K562 (cell line): ENCODE measurements at regions not wholly inside any gene's neighbourhood (a gene's known extent, or its start where the extent isn't known, plus 50 kb on each side); places are given as distances from the start of the nearest gene placed in this dataset.

Experiments used
- ATAC-seq: fragments of 200-7000 bp; cut with Tn5 transposase; 3 replicates; pipeline ENCODE4 v1.9.1; 2020; ENCODE audit warnings: moderate library complexity
- BruUV-seq: library from RNA; stranded (reverse); fragments of 400-500 nt; replicated peaks from 2 replicates; lab custom pipeline; 2021; lab: Mats Ljungman, UMichigan
- CTCF ChIA-PET: fragments of 300-600 bp; formaldehyde crosslinking; extraction: SDS; loops from one replicate; lab custom pipeline; 2021; ENCODE audit warnings: low intra/inter-chr PET ratio; lab: Yijun Ruan, JAX
- POLR2A ChIA-PET: fragments of 300-600, 350-650 bp; sonication (Branson Sonifier 250); formaldehyde crosslinking; extraction: SDS; loops from one replicate; lab custom pipeline; 2021; ENCODE audit warnings: antibody characterized with exemption, inconsistent platforms; lab: Yijun Ruan, JAX
- DNase-seq, 4 experiments: peaks; one replicate each; pipeline versions ENCODE4 v3.0.0 to v3.0.0-alpha.2; 2011 to 2018; ENCODE audit warnings: low spot score in 3 of 4, mixed read lengths in 3 of 4; ENCODE audit errors: extremely low read depth in 1 of 4
- FAIRE-seq: peaks from 2 replicates; lab custom pipeline; 2011; peaks lifted over from hg19 to GRCh38; lab: Jason Lieb, UNC
- H2AFZ ChIP-seq: 2 replicates; pipeline ENCODE4 v1.6.0; 2011; ENCODE audit warnings: low read depth, low read length, control low read depth, inconsistent platforms
- H3K27ac ChIP-seq: fragments of 200-600 bp; 3 replicates; pipeline ENCODE4 v1.8.0; 2011; ENCODE audit warnings: low read depth, mild to moderate bottlenecking, control low read depth, inconsistent platforms, low read length, moderate library complexity, mixed read lengths; ENCODE audit errors: extremely low read depth
- H3K27me3 ChIP-seq, 2 experiments: fragments of 300-600 bp in 1 of 2; 2 replicates in 1 of 2; 3 replicates in 1 of 2; pipeline versions ENCODE4 v1.6.0 to v1.8.0; 2011; ENCODE audit warnings: inconsistent platforms in 2 of 2, low read length in 2 of 2, mild to moderate bottlenecking in 1 of 2, mixed read lengths in 1 of 2, moderate library complexity in 1 of 2; ENCODE audit not compliant: control insufficient read depth in 2 of 2, insufficient read depth in 2 of 2
- H3K36me3 ChIP-seq: fragments of 300-600 bp; 3 replicates; pipeline ENCODE4 v1.8.0; 2011; ENCODE audit warnings: mild to moderate bottlenecking, low read length, inconsistent platforms; ENCODE audit not compliant: control insufficient read depth, insufficient read depth
- H3K4me1 ChIP-seq, 2 experiments: fragments of 200-600 bp in 1 of 2; replicated peaks in 1 of 2; 2 replicates in 1 of 2; 3 replicates in 1 of 2; pipeline versions ENCODE4 v1.5.1 to v1.8.0; 2011; ENCODE audit warnings: inconsistent platforms in 2 of 2, low read length in 2 of 2, mild to moderate bottlenecking in 1 of 2, mixed read lengths in 1 of 2, moderate library complexity in 1 of 2; ENCODE audit not compliant: control insufficient read depth in 2 of 2, insufficient read depth in 2 of 2
- H3K4me2 ChIP-seq: 2 replicates; pipeline ENCODE4 v1.6.1; 2011; ENCODE audit warnings: low read length, control low read depth, inconsistent platforms, mixed read lengths; ENCODE audit not compliant: insufficient read depth
- H3K4me3 ChIP-seq: fragments of 200-600 bp; sonication (generic), shearing (Covaris generic); 2 replicates; pipeline ENCODE4 v1.5.1; 2016; ENCODE audit warnings: control low read depth, inconsistent platforms
- H3K79me2 ChIP-seq: fragments of 200-600 bp; 3 replicates; pipeline ENCODE4 v1.8.0; 2011; ENCODE audit warnings: low read length, inconsistent platforms; ENCODE audit not compliant: control insufficient read depth, insufficient read depth
- H3K9ac ChIP-seq, 2 experiments: 2 replicates each; pipeline versions ENCODE4 v1.6.0 to v1.6.1; 2011; ENCODE audit warnings: low read depth in 2 of 2, low read length in 2 of 2, control low read depth in 1 of 2, inconsistent platforms in 1 of 2, mild to moderate bottlenecking in 1 of 2, mixed read lengths in 1 of 2; ENCODE audit not compliant: insufficient read depth in 1 of 2
- H3K9me1 ChIP-seq: one replicate; pipeline ENCODE4 v1.6.0; 2011; ENCODE audit warnings: inconsistent platforms, mild to moderate bottlenecking, low read length, moderate library complexity; ENCODE audit not compliant: control insufficient read depth, insufficient read depth
- H3K9me3 ChIP-seq: replicated peaks from 2 replicates; pipeline ENCODE4 v1.5.1; 2011; ENCODE audit warnings: low read depth, low read length, inconsistent platforms; ENCODE audit not compliant: control insufficient read depth, insufficient read depth
- H4K20me1 ChIP-seq: replicated peaks from 2 replicates; pipeline ENCODE4 v1.6.1; 2011; ENCODE audit warnings: low read length, inconsistent platforms, mixed read lengths; ENCODE audit not compliant: control insufficient read depth, insufficient read depth
- ATF1 ChIP-seq, 2 experiments: fragments of 450-650 bp in 1 of 2; IDR thresholded peaks; 2 replicates each; pipeline ENCODE4 v1.6.1; 2016; ENCODE audit warnings: missing compliant biosample characterization in 1 of 2, missing genetic modification characterization in 1 of 2
- CHD1 ChIP-seq: fragments of 200-600 bp; sonication (generic); IDR thresholded peaks from one replicate; pipeline ENCODE4 v1.6.1; 2012; ENCODE audit warnings: mild to moderate bottlenecking, moderate library complexity, low read length, inconsistent platforms
- FOXK2 ChIP-seq, 2 experiments: fragments of 450-650 bp; IDR thresholded peaks in 1 of 2; conservative IDR thresholded peaks in 1 of 2; 2 replicates each; pipeline ENCODE4 v1.6.1; 2016; ENCODE audit warnings: low read depth in 2 of 2, mild to moderate bottlenecking in 1 of 2
- MIER1 ChIP-seq: fragments of 450-650 bp; IDR thresholded peaks from 2 replicates; pipeline ENCODE4 v1.6.1; 2016; ENCODE audit warnings: antibody characterized with exemption, mild to moderate bottlenecking, low read depth
- RNF2 ChIP-seq: sonication (generic); IDR thresholded peaks from 2 replicates; pipeline ENCODE4 v1.6.1; 2016
- SRSF3 ChIP-seq: fragments of 200-400 bp; formaldehyde crosslinking; IDR thresholded peaks from 2 replicates; pipeline ENCODE4 v1.6.1; 2016; ENCODE audit warnings: mild to moderate bottlenecking, low read length, moderate library complexity; ENCODE audit not compliant: insufficient read depth
- SRSF7 ChIP-seq: fragments of 200-400 bp; formaldehyde crosslinking; optimal IDR thresholded peaks from 2 replicates; pipeline ENCODE3; 2017; ENCODE audit warnings: mild to moderate bottlenecking, low read depth, low read length
- ZBTB8A ChIP-seq: fragments of 450-650 bp; IDR thresholded peaks from 2 replicates; pipeline ENCODE4 v1.6.1; 2018; ENCODE audit warnings: mild to moderate bottlenecking, moderate library complexity; ENCODE audit not compliant: partially characterized antibody
- ZFP1 ChIP-seq: fragments of 450-650 bp; formaldehyde crosslinking; IDR thresholded peaks from 2 replicates; pipeline ENCODE4 v1.4.0; 2020; ENCODE audit warnings: mild to moderate bottlenecking, mixed read lengths
- WGBS: fragments of 100-300 bp; shearing (Covaris generic); methylation state at CpG from one replicate; pipeline ENCODE4 v1.1.6; 2016; ENCODE audit warnings: low coverage, mixed read lengths; ENCODE audit not compliant: insufficient coverage; ENCODE audit errors: missing lambda C conversion rate; 5-methylcytosine and 5-hydroxymethylcytosine counted together
- in situ Hi-C: fragments of 300-500 bp; cut with MboI; formaldehyde crosslinking; loops from 4 replicates; pipeline ENCODE4 v1.15.0; 2018; ENCODE audit warnings: inconsistent platforms, mixed read lengths
- intact Hi-C: fragments of 100-400 bp; cut with micrococcal nuclease; formaldehyde crosslinking; loops from 2 replicates; pipeline ENCODE4 v1.14.2; 2022
- TF ChIP-seq, protein P1 (sequence below): fragments of 200-800 bp; sonication (Bioruptor generic); IDR thresholded peaks from 2 replicates; pipeline ENCODE4 v1.6.1; 2016; ENCODE audit warnings: missing genetic modification characterization, missing compliant biosample characterization
- TF ChIP-seq, protein P2 (sequence below): fragments of 150-350 bp; conservative IDR thresholded peaks from 2 replicates; pipeline ENCODE4 v1.6.1; 2014; ENCODE audit warnings: low read length
- TF ChIP-seq, protein P3 (sequence below), 2 experiments: fragments of 450-650 bp; IDR thresholded peaks; 2 replicates each; pipeline ENCODE4 v1.6.1; 2016

DNA sequence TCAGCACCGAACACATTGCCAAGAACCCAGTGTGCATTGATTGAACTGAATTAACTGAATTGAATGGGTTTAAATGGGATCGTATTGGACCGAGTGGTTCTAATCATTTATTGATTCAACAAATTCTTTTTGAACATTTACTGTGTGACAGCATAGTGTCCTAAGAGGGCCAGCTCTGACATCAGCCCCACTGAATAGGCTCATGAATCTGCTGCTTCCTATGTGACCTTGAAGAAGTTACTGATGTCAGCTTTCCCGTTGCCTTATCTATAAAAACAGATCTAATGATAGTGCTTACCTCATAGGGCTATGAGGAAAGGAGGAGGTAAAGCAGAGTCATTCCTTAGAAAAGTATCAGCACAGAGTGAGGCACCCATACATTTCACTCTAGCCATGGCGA, 226.3 kb downstream of the CBLN1 start (continued):
- TF ChIP-seq, protein P1, sequence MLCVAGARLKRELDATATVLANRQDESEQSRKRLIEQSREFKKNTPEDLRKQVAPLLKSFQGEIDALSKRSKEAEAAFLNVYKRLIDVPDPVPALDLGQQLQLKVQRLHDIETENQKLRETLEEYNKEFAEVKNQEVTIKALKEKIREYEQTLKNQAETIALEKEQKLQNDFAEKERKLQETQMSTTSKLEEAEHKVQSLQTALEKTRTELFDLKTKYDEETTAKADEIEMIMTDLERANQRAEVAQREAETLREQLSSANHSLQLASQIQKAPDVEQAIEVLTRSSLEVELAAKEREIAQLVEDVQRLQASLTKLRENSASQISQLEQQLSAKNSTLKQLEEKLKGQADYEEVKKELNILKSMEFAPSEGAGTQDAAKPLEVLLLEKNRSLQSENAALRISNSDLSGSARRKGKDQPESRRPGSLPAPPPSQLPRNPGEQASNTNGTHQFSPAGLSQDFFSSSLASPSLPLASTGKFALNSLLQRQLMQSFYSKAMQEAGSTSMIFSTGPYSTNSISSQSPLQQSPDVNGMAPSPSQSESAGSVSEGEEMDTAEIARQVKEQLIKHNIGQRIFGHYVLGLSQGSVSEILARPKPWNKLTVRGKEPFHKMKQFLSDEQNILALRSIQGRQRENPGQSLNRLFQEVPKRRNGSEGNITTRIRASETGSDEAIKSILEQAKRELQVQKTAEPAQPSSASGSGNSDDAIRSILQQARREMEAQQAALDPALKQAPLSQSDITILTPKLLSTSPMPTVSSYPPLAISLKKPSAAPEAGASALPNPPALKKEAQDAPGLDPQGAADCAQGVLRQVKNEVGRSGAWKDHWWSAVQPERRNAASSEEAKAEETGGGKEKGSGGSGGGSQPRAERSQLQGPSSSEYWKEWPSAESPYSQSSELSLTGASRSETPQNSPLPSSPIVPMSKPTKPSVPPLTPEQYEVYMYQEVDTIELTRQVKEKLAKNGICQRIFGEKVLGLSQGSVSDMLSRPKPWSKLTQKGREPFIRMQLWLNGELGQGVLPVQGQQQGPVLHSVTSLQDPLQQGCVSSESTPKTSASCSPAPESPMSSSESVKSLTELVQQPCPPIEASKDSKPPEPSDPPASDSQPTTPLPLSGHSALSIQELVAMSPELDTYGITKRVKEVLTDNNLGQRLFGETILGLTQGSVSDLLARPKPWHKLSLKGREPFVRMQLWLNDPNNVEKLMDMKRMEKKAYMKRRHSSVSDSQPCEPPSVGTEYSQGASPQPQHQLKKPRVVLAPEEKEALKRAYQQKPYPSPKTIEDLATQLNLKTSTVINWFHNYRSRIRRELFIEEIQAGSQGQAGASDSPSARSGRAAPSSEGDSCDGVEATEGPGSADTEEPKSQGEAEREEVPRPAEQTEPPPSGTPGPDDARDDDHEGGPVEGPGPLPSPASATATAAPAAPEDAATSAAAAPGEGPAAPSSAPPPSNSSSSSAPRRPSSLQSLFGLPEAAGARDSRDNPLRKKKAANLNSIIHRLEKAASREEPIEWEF (CRISPR knock-in tag) = no peak
- no peak for TF ChIP-seq FOXK2 (conservative IDR thresholded peaks at IDR 0.05 in 1 of 2, IDR thresholded peaks at IDR 0.05 in 1 of 2; ENCODE audit: low read depth in 2 of 2)
- no peak for TF ChIP-seq ZFP1 (CRISPR knock-in tag)

DNA sequence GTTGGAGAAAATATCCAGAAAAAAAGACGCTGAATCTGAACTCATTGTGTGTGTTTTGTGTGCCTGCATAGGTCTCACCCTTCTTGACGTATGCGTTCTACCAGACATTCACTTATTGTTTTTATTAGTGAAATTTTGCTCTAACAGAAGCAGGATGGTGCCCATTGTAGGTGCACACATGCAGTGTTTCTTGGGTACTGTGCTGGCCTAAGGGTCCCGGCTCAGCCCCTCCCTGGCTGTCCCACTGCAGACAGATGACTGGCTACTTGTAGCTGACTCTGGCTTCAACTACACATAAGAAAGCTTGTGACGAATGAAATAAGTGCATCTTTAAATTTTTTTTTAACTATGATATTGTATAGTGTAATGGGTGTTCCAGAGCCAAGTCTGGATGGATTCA, 227.0 kb downstream of the CBLN1 start:
- H3K79me2 ChIP-seq = no peaks in the 10 kb centered on the region
- H2AFZ ChIP-seq = no peak overlapping the region
- 0% methylated on average over 5 of the region's 5 CpGs for WGBS
- no peaks in the 10 kb centered on the region for H3K4me1 ChIP-seq
- no peak overlapping the region for H3K4me3 ChIP-seq
- DNase-seq = no peak
- H3K27me3 ChIP-seq = no peaks in the 10 kb centered on the region
- in situ Hi-C loops = no loop called here
- H4K20me1 ChIP-seq = no peaks in the 10 kb centered on the region; the same call in 1 of the 2 replicates
- intact Hi-C loops = no loop called here
- H3K27ac ChIP-seq = no peak overlapping the region
- no peak for FAIRE-seq
- BruUV-seq = no TSS peak
- ChIA-PET CTCF (no interaction called here), POLR2A (no interaction called here)
- no peaks in the 10 kb centered on the region for H3K9me1 ChIP-seq
- H3K9me3 ChIP-seq = no peaks in the 10 kb centered on the region
- no peak overlapping the region for H3K9ac ChIP-seq
- H3K4me2 ChIP-seq = no peak overlapping the region
- H3K36me3 ChIP-seq = no peaks in the 10 kb centered on the region
- no peak for ATAC-seq
- TF ChIP-seq, protein P2, sequence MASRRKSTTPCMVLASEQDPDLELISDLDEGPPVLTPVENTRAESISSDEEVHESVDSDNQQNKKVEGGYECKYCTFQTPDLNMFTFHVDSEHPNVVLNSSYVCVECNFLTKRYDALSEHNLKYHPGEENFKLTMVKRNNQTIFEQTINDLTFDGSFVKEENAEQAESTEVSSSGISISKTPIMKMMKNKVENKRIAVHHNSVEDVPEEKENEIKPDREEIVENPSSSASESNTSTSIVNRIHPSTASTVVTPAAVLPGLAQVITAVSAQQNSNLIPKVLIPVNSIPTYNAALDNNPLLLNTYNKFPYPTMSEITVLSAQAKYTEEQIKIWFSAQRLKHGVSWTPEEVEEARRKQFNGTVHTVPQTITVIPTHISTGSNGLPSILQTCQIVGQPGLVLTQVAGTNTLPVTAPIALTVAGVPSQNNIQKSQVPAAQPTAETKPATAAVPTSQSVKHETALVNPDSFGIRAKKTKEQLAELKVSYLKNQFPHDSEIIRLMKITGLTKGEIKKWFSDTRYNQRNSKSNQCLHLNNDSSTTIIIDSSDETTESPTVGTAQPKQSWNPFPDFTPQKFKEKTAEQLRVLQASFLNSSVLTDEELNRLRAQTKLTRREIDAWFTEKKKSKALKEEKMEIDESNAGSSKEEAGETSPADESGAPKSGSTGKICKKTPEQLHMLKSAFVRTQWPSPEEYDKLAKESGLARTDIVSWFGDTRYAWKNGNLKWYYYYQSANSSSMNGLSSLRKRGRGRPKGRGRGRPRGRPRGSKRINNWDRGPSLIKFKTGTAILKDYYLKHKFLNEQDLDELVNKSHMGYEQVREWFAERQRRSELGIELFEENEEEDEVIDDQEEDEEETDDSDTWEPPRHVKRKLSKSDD = no peak
- TF ChIP-seq, protein P3, sequence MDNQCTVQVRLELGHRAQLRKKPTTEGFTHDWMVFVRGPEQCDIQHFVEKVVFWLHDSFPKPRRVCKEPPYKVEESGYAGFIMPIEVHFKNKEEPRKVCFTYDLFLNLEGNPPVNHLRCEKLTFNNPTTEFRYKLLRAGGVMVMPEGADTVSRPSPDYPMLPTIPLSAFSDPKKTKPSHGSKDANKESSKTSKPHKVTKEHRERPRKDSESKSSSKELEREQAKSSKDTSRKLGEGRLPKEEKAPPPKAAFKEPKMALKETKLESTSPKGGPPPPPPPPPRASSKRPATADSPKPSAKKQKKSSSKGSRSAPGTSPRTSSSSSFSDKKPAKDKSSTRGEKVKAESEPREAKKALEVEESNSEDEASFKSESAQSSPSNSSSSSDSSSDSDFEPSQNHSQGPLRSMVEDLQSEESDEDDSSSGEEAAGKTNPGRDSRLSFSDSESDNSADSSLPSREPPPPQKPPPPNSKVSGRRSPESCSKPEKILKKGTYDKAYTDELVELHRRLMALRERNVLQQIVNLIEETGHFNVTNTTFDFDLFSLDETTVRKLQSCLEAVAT (IDR thresholded peaks at IDR 0.05) = no peak
- no peak for TF ChIP-seq RNF2
- TF ChIP-seq CHD1 = no peak
- no peak for TF ChIP-seq ZBTB8A
- TF ChIP-seq SRSF7 = no peak
- TF ChIP-seq SRSF3 = no peak
- no peak for TF ChIP-seq ATF1 (CRISPR knock-in tag; IDR thresholded peaks at IDR 0.05)
- no peak for TF ChIP-seq ATF1 (tag; IDR thresholded peaks at IDR 0.05)
- no peak for TF ChIP-seq MIER1
